Endothelial cell (in vitro differentiated cells): ENCODE measurements at regions not wholly inside any gene's neighbourhood (a gene's known extent, or its start where the extent isn't known, plus 50 kb on each side); places are given as distances from the start of the nearest gene placed in this dataset.

Experiments used
- DNase-seq: peaks from one replicate; pipeline ENCODE4 v3.0.0; 2021; ENCODE audit warnings: low spot score
- H3K27ac Mint-ChIP-seq: one replicate; pipeline ENCODE4 v1.8.0; 2021; ENCODE audit warnings: mixed read lengths, inconsistent platforms; ENCODE audit not compliant: unreplicated experiment
- H3K27me3 Mint-ChIP-seq: one replicate; pipeline ENCODE4 v1.8.0; 2021; ENCODE audit warnings: mild to moderate bottlenecking, moderate library complexity, mixed read lengths, inconsistent platforms; ENCODE audit not compliant: unreplicated experiment
- H3K36me3 Mint-ChIP-seq: one replicate; pipeline ENCODE4 v1.8.0; 2021; ENCODE audit warnings: mild to moderate bottlenecking, low read depth, mixed read lengths, inconsistent platforms; ENCODE audit not compliant: unreplicated experiment
- H3K4me1 Mint-ChIP-seq: one replicate; pipeline ENCODE4 v1.8.0; 2021; ENCODE audit warnings: mild to moderate bottlenecking, mixed read lengths, inconsistent platforms; ENCODE audit not compliant: unreplicated experiment
- H3K4me3 Mint-ChIP-seq: one replicate; pipeline ENCODE4 v1.8.0; 2021; ENCODE audit warnings: mild to moderate bottlenecking, mixed read lengths, inconsistent platforms; ENCODE audit not compliant: unreplicated experiment
- H3K9me3 Mint-ChIP-seq: one replicate; pipeline ENCODE4 v1.8.0; 2021; ENCODE audit warnings: mixed read lengths, inconsistent platforms; ENCODE audit not compliant: unreplicated experiment
- TF ChIP-seq, protein P1 (sequence below): fragments of 200-600 bp; sonication (generic); IDR thresholded peaks from one replicate; pipeline ENCODE4 v1.5.0; 2021; ENCODE audit warnings: antibody characterized with exemption; ENCODE audit not compliant: unreplicated experiment

DNA sequence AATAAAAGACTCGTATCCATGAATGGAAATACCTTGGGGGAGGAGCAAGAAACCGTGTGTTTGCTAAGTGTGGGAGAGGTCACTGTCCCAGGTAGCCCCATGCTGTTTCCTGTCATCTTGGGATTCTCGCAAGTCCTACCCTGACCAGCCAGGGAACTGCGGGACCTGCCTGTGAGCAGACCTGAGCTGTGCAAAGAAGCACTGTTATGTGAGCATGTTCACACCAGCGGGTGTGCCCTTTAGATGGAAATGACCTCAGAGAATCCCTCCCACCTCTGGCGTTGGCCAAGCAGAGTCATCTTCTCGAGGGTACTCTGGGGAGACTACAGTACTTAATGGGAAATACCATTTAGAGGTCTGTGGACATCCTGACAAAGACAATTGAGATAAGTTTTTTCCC lies 127.0 kb upstream of the MON1B start:
- Mint-ChIP-seq H3K27me3 (no peaks in the 10 kb centered on the region), H3K27ac (no peak overlapping the region), H3K36me3 (no peaks in the 10 kb centered on the region), H3K4me3 (no peak overlapping the region), H3K4me1 (peaks cover 43% of the 10 kb centered on the region), H3K9me3 (peaks cover 4% of the 10 kb centered on the region)
- DNase-seq = no peak
- TF ChIP-seq, protein P1, sequence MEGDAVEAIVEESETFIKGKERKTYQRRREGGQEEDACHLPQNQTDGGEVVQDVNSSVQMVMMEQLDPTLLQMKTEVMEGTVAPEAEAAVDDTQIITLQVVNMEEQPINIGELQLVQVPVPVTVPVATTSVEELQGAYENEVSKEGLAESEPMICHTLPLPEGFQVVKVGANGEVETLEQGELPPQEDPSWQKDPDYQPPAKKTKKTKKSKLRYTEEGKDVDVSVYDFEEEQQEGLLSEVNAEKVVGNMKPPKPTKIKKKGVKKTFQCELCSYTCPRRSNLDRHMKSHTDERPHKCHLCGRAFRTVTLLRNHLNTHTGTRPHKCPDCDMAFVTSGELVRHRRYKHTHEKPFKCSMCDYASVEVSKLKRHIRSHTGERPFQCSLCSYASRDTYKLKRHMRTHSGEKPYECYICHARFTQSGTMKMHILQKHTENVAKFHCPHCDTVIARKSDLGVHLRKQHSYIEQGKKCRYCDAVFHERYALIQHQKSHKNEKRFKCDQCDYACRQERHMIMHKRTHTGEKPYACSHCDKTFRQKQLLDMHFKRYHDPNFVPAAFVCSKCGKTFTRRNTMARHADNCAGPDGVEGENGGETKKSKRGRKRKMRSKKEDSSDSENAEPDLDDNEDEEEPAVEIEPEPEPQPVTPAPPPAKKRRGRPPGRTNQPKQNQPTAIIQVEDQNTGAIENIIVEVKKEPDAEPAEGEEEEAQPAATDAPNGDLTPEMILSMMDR = no peak

DNA sequence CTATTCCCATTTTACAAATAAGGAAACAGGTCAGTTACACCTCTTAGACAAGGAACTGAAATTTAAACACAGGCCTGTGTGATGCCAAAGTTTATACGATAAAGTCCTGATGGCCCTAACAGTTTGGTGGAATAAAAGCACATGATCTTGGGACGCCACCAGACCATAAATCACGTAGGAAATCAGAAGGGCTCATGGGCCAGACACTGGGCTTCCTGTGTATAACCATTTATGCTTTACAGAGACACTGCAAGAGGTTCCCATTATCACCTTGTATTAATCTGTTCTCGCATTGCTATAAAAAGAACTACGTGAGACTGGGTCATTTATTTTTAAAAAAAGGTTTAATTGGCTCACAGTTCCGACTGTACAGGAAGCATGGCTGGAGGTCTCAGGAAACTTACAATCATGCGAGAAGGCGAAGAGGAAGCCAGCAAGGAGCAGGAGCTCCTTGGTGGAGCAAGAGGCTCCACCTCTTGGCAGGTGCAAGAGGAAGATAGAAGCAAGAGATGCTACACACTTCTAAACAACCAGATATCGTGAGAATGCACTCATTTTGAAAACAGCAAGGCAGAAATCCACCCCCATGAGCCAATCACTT lies 124.0 kb upstream of the MON1B start:
- Mint-ChIP-seq H3K9me3 (peaks cover 4% of the 10 kb centered on the region), H3K4me3 (no peak overlapping the region), H3K27ac (no peak overlapping the region), H3K27me3 (no peaks in the 10 kb centered on the region), H3K36me3 (no peaks in the 10 kb centered on the region), H3K4me1 (peaks cover 53% of the 10 kb centered on the region)
- TF ChIP-seq, protein P1 = no peak
- DNase-seq = no peak

DNA sequence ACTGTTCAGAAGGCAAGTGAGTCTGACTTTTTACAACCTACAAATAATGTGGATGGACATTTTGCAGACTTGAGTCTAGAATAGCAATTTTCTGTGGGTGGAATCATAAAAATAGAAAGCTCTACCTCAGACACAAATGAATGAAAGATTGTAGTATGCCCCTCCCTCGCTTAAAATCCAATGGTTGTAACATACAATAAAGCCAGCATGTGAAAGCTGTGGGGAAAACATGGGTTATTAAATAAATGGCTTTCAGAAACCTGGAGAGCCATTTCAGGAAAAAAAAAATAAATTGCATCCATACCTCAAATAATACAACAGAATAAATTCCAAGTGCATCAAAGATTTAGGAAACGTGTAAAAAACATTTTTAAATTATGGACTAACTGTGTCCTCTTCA lies 123.1 kb upstream of the MON1B start:
- no peaks in the 10 kb centered on the region for H3K36me3 Mint-ChIP-seq
- H3K27ac Mint-ChIP-seq = no peak overlapping the region
- no peak overlapping the region for H3K4me3 Mint-ChIP-seq
- TF ChIP-seq, protein P1 = no peak
- DNase-seq = no peak
- no peaks in the 10 kb centered on the region for H3K27me3 Mint-ChIP-seq
- H3K9me3 Mint-ChIP-seq = peaks cover 4% of the 10 kb centered on the region
- H3K4me1 Mint-ChIP-seq = peaks cover 52% of the 10 kb centered on the region

DNA sequence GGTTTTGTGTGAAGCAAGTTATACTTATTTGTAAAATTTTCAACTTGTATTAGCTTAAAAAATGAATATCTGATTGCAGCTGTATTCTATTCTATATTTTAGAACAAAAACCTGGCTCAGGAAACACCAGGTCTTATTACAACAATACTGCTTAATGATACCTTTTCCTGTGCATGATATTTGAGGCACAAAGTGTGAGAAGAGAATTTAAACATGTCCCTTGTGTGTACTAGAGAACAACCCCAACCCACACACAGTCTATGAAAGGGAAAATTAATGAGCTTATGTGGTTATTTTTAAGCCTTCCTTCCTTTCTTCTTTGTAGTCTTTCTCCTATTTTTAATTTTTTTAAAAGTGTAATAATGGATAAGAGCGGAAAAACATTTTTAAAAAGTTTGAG lies 122.6 kb upstream of the MON1B start:
- Mint-ChIP-seq H3K27ac (no peak overlapping the region), H3K9me3 (peaks cover 4% of the 10 kb centered on the region), H3K27me3 (no peaks in the 10 kb centered on the region), H3K4me1 (peaks cover 47% of the 10 kb centered on the region), H3K36me3 (no peaks in the 10 kb centered on the region), H3K4me3 (no peak overlapping the region)
- DNase-seq = no peak
- TF ChIP-seq, protein P1 = no peak

DNA sequence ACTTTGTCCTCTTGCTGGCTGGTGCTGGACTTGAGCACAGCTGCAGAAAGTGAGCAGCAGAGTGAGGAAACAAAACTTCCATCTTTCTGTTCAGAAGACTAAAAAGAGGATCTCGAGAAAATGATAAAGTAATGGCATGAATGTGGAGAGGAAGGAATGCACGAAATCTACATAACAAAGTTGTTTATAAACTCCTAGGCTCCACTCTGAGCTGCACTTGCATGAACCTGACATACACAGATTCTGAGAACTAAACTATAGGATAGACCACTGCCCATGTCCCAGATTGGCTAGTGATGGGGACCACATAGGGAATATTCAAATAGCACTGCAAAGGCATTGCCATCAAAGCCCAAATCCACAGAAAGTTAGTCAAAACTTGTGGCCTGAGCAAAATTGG lies 121.1 kb upstream of the MON1B start:
- H3K4me1 Mint-ChIP-seq = peaks cover 34% of the 10 kb centered on the region
- no peaks in the 10 kb centered on the region for H3K36me3 Mint-ChIP-seq
- H3K27me3 Mint-ChIP-seq = no peaks in the 10 kb centered on the region
- peaks cover 4% of the 10 kb centered on the region for H3K9me3 Mint-ChIP-seq
- H3K4me3 Mint-ChIP-seq = no peak overlapping the region
- no peak overlapping the region for H3K27ac Mint-ChIP-seq
- TF ChIP-seq, protein P1 = no peak
- no peak for DNase-seq
